T47D (cell line): ENCODE measurements at regions not wholly inside any gene's neighbourhood (a gene's known extent, or its start where the extent isn't known, plus 50 kb on each side); places are given as distances from the start of the nearest gene placed in this dataset.

Source experiments
- DNase-seq, 2 experiments: peaks; one replicate each; pipeline versions ENCODE4 v3.0.0 to v3.0.0-alpha.2; 2011 to 2012; ENCODE audit warnings: low read depth in 1 of 2, low spot score in 1 of 2
- JUND ChIP-seq: IDR thresholded peaks from 2 replicates; pipeline ENCODE4 v1.6.1; 2012; ENCODE audit warnings: low read depth
- in situ Hi-C: cut with HindIII; loops from 2 replicates; pipeline ENCODE4 v1.10.0; 2016; ENCODE audit warnings: low sequenced_read_pairs, low pct_unique_long_range_greater_than_20kb

- TF ChIP-seq JUND = no peak
- no peak for DNase-seq
- in situ Hi-C loops = no loop called here
These were observed 406.2 kb downstream of the TLL1 start for GRCh38 chr4:166279261-166279660.

GRCh38 chr4:166280642-166281041 lies 407.6 kb downstream of the TLL1 start:
- no peak for TF ChIP-seq JUND
- peak in 1 of 2 experiments; percentile 75 for DNase-seq
- in situ Hi-C loops = no loop called here

DNA sequence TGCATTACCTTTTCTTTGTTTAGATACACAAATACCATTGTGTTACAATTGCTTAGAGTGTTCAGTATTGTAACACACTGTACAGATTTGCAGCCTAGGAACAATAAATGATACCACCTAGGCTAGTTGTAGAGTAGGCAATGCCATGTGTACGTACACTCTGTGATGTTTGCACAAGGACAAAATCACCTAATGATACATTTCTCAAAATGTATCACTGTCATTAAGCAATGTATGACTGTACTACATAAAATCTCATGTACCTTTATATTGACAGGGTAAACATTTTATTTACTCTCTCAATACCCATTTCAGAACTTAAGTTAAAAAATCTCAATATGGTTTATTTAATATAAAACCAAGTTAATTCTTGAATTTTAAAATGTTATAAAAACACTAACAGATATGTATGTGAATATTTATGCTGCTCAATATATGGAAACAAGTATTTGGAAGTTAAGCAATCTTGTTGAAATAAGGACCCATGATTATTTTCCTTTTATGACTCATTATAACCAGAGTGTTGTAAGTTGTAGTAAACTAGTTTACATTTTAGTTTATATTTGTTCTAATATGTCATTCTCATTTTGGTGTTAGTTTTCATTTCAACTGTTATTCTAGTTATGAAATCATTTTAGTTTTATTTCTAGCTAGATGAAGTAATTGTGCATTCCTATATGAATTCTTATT lies 409.2 kb downstream of the TLL1 start:
- no peak for DNase-seq
- TF ChIP-seq JUND = no peak
- in situ Hi-C loops = no loop called here

DNA sequence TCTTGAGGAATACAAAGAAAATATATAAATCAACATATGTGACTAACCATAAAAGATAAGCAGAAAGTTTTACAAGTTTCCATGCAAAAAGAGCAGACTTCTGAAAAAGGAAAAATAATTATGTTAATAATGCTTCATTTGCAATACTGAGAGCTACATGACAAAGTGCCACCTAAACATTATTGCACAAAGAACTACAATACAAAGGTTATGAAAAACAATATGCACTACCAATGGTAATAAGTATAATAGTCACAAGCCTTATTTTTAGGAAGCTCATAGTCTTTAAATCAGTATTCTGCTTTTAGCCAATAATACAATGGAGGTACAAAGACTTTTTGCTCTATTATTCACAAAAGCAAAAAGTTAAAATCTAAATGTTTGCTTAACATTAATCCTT lies 411.2 kb downstream of the TLL1 start:
- in situ Hi-C loops = no loop called here
- no peak for TF ChIP-seq JUND
- no peak for DNase-seq

DNA sequence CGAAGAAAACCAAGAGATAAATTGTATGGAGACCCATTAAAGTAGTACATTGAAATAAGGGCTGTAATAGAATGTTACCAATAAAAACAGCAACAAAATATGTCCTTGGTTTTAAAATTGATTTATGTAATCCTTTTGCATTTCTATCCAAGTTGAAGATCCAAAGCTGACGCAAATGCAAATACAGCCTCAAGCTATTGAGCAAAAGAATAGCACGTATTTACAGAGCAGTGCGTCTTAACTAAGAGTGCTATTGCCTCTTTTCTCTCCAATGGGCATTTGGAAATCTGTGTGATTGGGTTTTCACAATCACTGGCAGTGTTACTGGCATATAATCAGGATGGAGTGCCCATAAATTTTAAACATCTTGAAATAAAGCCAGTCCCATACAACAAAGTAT lies 417.4 kb downstream of the TLL1 start:
- in situ Hi-C loops = no loop called here
- peak in 1 of 2 experiments; percentile 34 for DNase-seq
- TF ChIP-seq JUND = no peak

- TF ChIP-seq JUND = no peak
- DNase-seq = no peak
- in situ Hi-C loops = no loop called here
These were observed 420.5 kb downstream of the TLL1 start for GRCh38 chr4:166293556-166293955.

DNA sequence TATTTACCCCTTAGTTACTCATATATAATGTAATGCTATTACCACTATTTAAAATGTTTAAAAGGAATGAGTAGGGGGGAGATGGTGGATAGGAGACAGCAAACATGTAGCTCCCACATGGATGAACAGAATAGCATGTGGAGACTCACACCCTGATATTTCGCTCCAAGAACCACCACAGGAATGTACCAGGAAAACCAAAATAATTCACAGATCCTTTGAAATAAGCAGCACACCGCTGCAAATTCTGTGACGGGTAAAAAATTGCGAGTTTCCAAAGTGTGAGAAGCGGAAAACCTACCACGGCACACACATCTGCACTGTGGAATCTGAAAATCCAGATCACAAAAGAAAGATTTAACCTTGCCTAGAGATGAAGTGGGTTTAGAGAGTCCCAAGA lies 428.2 kb downstream of the TLL1 start:
- in situ Hi-C loops = no loop called here

GRCh38 chr4:166308647-166309046 lies 435.6 kb downstream of the TLL1 start:
- in situ Hi-C loops = no loop called here
- TF ChIP-seq JUND = no peak
- peak in 1 of 2 experiments; percentile 2 for DNase-seq

More for the DNA sequence above, 428.2 kb downstream of the TLL1 start:
- no peak for DNase-seq
- no peak for TF ChIP-seq JUND

- TF ChIP-seq JUND = no peak
- in situ Hi-C loops = no loop called here
- no peak for DNase-seq
These were observed 436.2 kb downstream of the TLL1 start for GRCh38 chr4:166309286-166309685.

GRCh38 chr4:166311169-166311568 lies 438.1 kb downstream of the TLL1 start:
- TF ChIP-seq JUND = no peak
- DNase-seq = no peak
- in situ Hi-C loops = no loop called here

DNA sequence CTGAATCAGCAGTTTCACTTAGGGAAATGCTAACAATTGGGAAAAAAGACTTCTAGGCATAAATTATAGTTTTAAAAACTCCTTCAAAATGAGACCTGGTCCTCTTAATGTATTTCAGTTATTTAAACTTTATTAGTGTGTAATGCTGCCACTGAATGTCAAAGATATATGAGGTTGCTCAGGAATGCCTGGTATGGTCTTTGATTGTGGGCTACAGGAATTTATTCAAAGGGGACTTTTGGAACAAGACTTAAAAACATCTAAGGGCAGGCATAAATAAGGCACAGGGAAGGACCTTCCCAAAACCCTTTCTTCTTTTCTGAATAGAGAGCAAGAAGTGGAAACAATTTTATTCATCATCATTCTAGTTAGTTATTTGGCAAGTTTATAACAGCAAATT lies 439.1 kb downstream of the TLL1 start:
- no peak for TF ChIP-seq JUND
- in situ Hi-C loops = no loop called here
- DNase-seq = no peak

GRCh38 chr4:166314902-166315301 lies 441.9 kb downstream of the TLL1 start:
- in situ Hi-C loops = no loop called here
- TF ChIP-seq JUND = no peak
- no peak for DNase-seq

DNA sequence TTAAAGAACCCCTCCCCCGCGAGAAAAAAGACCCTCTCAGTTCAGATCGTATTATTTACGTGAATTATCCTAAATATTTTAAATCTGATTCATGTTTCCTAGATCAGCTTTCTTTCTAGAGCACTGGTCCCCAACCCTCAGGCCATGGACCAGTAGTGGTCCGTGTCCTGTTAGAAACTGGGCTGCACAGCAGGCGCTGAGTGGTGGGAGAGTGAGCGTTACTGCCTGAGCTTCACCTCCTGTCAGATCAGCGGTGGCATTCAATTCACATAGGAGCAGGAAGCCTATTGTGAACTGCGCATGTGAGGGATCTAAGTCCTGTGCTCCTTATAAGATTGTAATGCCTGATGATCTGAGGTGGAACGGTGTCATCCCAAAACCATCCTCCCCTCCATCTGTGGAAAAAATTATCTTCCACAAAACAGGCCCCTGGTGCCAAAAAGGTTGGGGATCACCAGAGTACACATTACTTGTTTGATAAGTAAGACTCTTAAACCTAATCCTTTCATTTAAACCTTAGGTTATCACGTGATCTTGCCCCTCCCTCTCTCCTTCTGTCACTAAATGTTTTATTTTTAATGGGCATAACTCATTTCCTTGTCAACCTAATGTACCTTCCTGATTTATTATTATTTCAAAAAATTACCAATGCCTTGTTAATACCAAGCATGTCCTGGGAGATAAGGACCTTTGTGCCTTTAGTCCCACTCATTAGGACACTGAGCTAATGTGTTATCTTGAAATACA lies 442.9 kb downstream of the TLL1 start:
- in situ Hi-C loops = no loop called here
- TF ChIP-seq JUND = no peak
- DNase-seq = no peak
